Fibroblast of peridontal ligament (primary cell): ENCODE measurements at regions not wholly inside any gene's neighbourhood (a gene's known extent, or its start where the extent isn't known, plus 50 kb on each side); places are given as distances from the start of the nearest gene placed in this dataset.
A peak's percentile ranks its signal among the peaks of the same experiment; 100 is the strongest.

ENCODE experiments used
- DNase-seq: peaks from one replicate; pipeline ENCODE4 v3.0.0-alpha.2; 2010; ENCODE audit errors: extremely low read depth

- peak; percentile 61 for DNase-seq
Observed at GRCh38 chr6:113403966-113404595, 453.1 kb upstream of the MARCKS start.

- peak; percentile 83 for DNase-seq
Observed at GRCh38 chr6:113405326-113406047, 451.7 kb upstream of the MARCKS start.

- DNase-seq, result peak; percentile 66
Observed at GRCh38 chr6:113406048-113406695, 451.0 kb upstream of the MARCKS start.

GRCh38 chr6:113411011-113411410 lies 446.1 kb upstream of the MARCKS start:
- DNase-seq, result peak; percentile 37

GRCh38 chr6:113412589-113413357 lies 444.4 kb upstream of the MARCKS start:
- peak; percentile 49 for DNase-seq

- peak; percentile 89 for DNase-seq
Observed at GRCh38 chr6:113414511-113414910, 442.6 kb upstream of the MARCKS start.

GRCh38 chr6:113416170-113416569 lies 441.0 kb upstream of the MARCKS start:
- DNase-seq, result peak; percentile 83

- no peak for DNase-seq
Observed at GRCh38 chr6:113420290-113420689, 436.9 kb upstream of the MARCKS start.

GRCh38 chr6:113421997-113422396 lies 435.1 kb upstream of the MARCKS start:
- DNase-seq, result no peak

- no peak for DNase-seq
Observed at GRCh38 chr6:113423956-113424355, 433.2 kb upstream of the MARCKS start.

GRCh38 chr6:113425977-113426660 lies 431.0 kb upstream of the MARCKS start:
- no peak for DNase-seq

GRCh38 chr6:113427617-113428016 lies 429.5 kb upstream of the MARCKS start:
- DNase-seq, result no peak

- no peak for DNase-seq
Observed at GRCh38 chr6:113428702-113429101, 428.4 kb upstream of the MARCKS start.

- peak; percentile 70 for DNase-seq
Observed at GRCh38 chr6:113432521-113433334, 424.4 kb upstream of the MARCKS start.

- peak; percentile 96 for DNase-seq
Observed at GRCh38 chr6:113433335-113433991, 423.7 kb upstream of the MARCKS start.

GRCh38 chr6:113434641-113435040 lies 422.5 kb upstream of the MARCKS start:
- no peak for DNase-seq

- no peak for DNase-seq
Observed at GRCh38 chr6:113437566-113437965, 419.6 kb upstream of the MARCKS start.

- DNase-seq, result no peak
Observed at GRCh38 chr6:113439866-113440265, 417.3 kb upstream of the MARCKS start.

- no peak for DNase-seq
Observed at GRCh38 chr6:113442040-113442439, 415.1 kb upstream of the MARCKS start.

GRCh38 chr6:113445201-113445600 lies 411.9 kb upstream of the MARCKS start:
- no peak for DNase-seq
